H9 (cell line): ENCODE measurements at regions not wholly inside any gene's neighbourhood (a gene's known extent, or its start where the extent isn't known, plus 50 kb on each side); places are given as distances from the start of the nearest gene placed in this dataset.

Experiments
- DNase-seq: peaks from one replicate; pipeline ENCODE4 v3.0.0-alpha.2; 2017
- H2AFZ ChIP-seq: one replicate; pipeline ENCODE4 v1.6.1; 2013; ENCODE audit warnings: mild to moderate bottlenecking, low read length, control low read depth, moderate library complexity
- H2AK5ac ChIP-seq: 2 replicates; pipeline ENCODE4 v1.6.1; 2013; ENCODE audit warnings: low read length, control low read depth, mixed read lengths; ENCODE audit not compliant: insufficient read length
- H2BK120ac ChIP-seq: one replicate; pipeline ENCODE4 v1.6.1; 2013; ENCODE audit warnings: low read depth, mild to moderate bottlenecking, low read length, control low read depth, inconsistent platforms; ENCODE audit not compliant: poor library complexity, severe bottlenecking
- H2BK12ac ChIP-seq: 2 replicates; pipeline ENCODE4 v1.6.1; 2013; ENCODE audit warnings: low read length, control low read depth, mixed read lengths, low read depth; ENCODE audit not compliant: insufficient read length
- H2BK15ac ChIP-seq: 2 replicates; pipeline ENCODE4 v1.6.1; 2013; ENCODE audit warnings: low read depth, low read length, control low read depth
- H2BK20ac ChIP-seq: one replicate; pipeline ENCODE4 v1.6.1; 2013; ENCODE audit warnings: low read depth, mild to moderate bottlenecking, low read length, control low read depth, inconsistent platforms; ENCODE audit not compliant: poor library complexity, severe bottlenecking
- H2BK5ac ChIP-seq: 2 replicates; pipeline ENCODE4 v1.6.1; 2013; ENCODE audit warnings: low read length, control low read depth, mixed read lengths; ENCODE audit not compliant: insufficient read length
- H3K14ac ChIP-seq: 2 replicates; pipeline ENCODE4 v1.6.1; 2013; ENCODE audit warnings: low read length, control low read depth; ENCODE audit not compliant: insufficient read depth
- H3K18ac ChIP-seq: 2 replicates; pipeline ENCODE4 v1.6.1; 2013; ENCODE audit warnings: low read depth, mild to moderate bottlenecking, mixed read lengths, low read length, control low read depth; ENCODE audit not compliant: insufficient read length
- H3K23ac ChIP-seq: 2 replicates; pipeline ENCODE4 v1.6.1; 2013; ENCODE audit warnings: low read length, control low read depth, mixed read lengths, low read depth; ENCODE audit not compliant: insufficient read length
- H3K23me2 ChIP-seq: 2 replicates; pipeline ENCODE4 v1.6.1; 2013; ENCODE audit warnings: low read depth, mild to moderate bottlenecking, mixed read lengths, low read length, control low read depth; ENCODE audit not compliant: insufficient read length, poor library complexity, severe bottlenecking
- H3K27ac ChIP-seq: 2 replicates; pipeline ENCODE4 v1.5.1; 2013; ENCODE audit warnings: low read length, control low read depth, mixed read lengths, low read depth; ENCODE audit not compliant: insufficient read length
- H3K27me3 ChIP-seq: 2 replicates; pipeline ENCODE4 v1.6.1; 2013; ENCODE audit warnings: low read length, control low read depth, inconsistent platforms; ENCODE audit not compliant: insufficient read depth
- H3K4ac ChIP-seq: 2 replicates; pipeline ENCODE4 v1.6.1; 2013; ENCODE audit warnings: low read depth, mild to moderate bottlenecking, control low read depth, inconsistent platforms, low read length, moderate library complexity
- H3K4me1 ChIP-seq: 2 replicates; pipeline ENCODE4 v1.6.1; 2013; ENCODE audit warnings: low read length, control low read depth, inconsistent platforms; ENCODE audit not compliant: insufficient read depth
- H3K4me2 ChIP-seq: 2 replicates; pipeline ENCODE4 v1.6.1; 2013; ENCODE audit warnings: low read length, control low read depth, mixed read lengths; ENCODE audit not compliant: insufficient read length, insufficient read depth
- H3K56ac ChIP-seq: 2 replicates; pipeline ENCODE4 v1.6.1; 2013; ENCODE audit warnings: low read depth, mild to moderate bottlenecking, mixed read lengths, low read length, control low read depth; ENCODE audit not compliant: insufficient read length
- H3K79me1 ChIP-seq: 2 replicates; pipeline ENCODE4 v1.6.1; 2013; ENCODE audit warnings: low read depth, mild to moderate bottlenecking, moderate library complexity, low read length, control low read depth, inconsistent platforms; ENCODE audit not compliant: insufficient read depth, poor library complexity, severe bottlenecking
- H3K79me2 ChIP-seq: 2 replicates; pipeline ENCODE4 v1.6.1; 2013; ENCODE audit warnings: low read length, control low read depth, inconsistent platforms; ENCODE audit not compliant: insufficient read depth
- H3K9ac ChIP-seq: 2 replicates; pipeline ENCODE4 v1.6.1; 2013; ENCODE audit warnings: low read length, control low read depth, mixed read lengths; ENCODE audit not compliant: insufficient read length; ENCODE audit errors: extremely low read depth
- H3K9me3 ChIP-seq: one replicate; pipeline ENCODE4 v1.6.1; 2013; ENCODE audit warnings: low read depth, low read length, inconsistent platforms; ENCODE audit not compliant: control insufficient read depth
- H3T11ph ChIP-seq: one replicate; pipeline ENCODE4 v1.6.1; 2013; ENCODE audit warnings: mild to moderate bottlenecking, low read length, control low read depth, inconsistent platforms
- H4K20me1 ChIP-seq: one replicate; pipeline ENCODE4 v1.6.1; 2013; ENCODE audit not compliant: control insufficient read depth, insufficient read length, insufficient read depth
- H4K5ac ChIP-seq: 2 replicates; pipeline ENCODE4 v1.6.1; 2013; ENCODE audit warnings: low read depth, mild to moderate bottlenecking, mixed read lengths, low read length, control low read depth; ENCODE audit not compliant: insufficient read length
- H4K8ac ChIP-seq: replicated peaks from 2 replicates; pipeline ENCODE4 v1.6.1; 2013; ENCODE audit warnings: low read length, control low read depth, mixed read lengths, low read depth; ENCODE audit not compliant: insufficient read length
- H4K91ac ChIP-seq: 2 replicates; pipeline ENCODE4 v1.6.1; 2013; ENCODE audit warnings: low read depth, mild to moderate bottlenecking, moderate library complexity, mixed read lengths, low read length, control low read depth; ENCODE audit not compliant: insufficient read length
- H3K27ac Mint-ChIP-seq, 3 experiments: 2 replicates in 2 of 3; 3 replicates in 1 of 3; pipeline ENCODE4 v1.8.0; 2020 to 2021; ENCODE audit warnings: mixed read lengths in 3 of 3, mild to moderate bottlenecking in 1 of 3, moderate library complexity in 1 of 3
- H3K27me3 Mint-ChIP-seq: 2 replicates; pipeline ENCODE4 v1.8.0; 2021; ENCODE audit warnings: low read depth, mild to moderate bottlenecking, moderate library complexity, mixed read lengths
- H3K36me3 Mint-ChIP-seq, 3 experiments: 2 replicates in 2 of 3; 3 replicates in 1 of 3; pipeline ENCODE4 v1.8.0; 2020 to 2021; ENCODE audit warnings: low read depth in 3 of 3, mixed read lengths in 3 of 3; ENCODE audit not compliant: insufficient read depth in 1 of 3
- H3K4me1 Mint-ChIP-seq, 2 experiments: 2 replicates each; pipeline ENCODE4 v1.8.0; 2020; ENCODE audit warnings: mixed read lengths in 2 of 2
- H3K4me3 Mint-ChIP-seq, 2 experiments: 2 replicates in 1 of 2; 3 replicates in 1 of 2; pipeline ENCODE4 v1.8.0; 2020 to 2021; ENCODE audit warnings: mild to moderate bottlenecking in 2 of 2, mixed read lengths in 2 of 2, moderate library complexity in 1 of 2
- H3K9me3 Mint-ChIP-seq, 2 experiments: 2 replicates in 1 of 2; 3 replicates in 1 of 2; pipeline ENCODE4 v1.8.0; 2020; ENCODE audit warnings: mild to moderate bottlenecking in 2 of 2, mixed read lengths in 2 of 2, moderate library complexity in 1 of 2
- CTCF ChIP-seq: fragments of 200-600 bp; sonication (generic); conservative IDR thresholded peaks from 3 replicates; pipeline ENCODE4 v1.8.0; 2021; ENCODE audit warnings: antibody characterized with exemption, mild to moderate bottlenecking
- WGBS: extraction: QIAGEN DNeasy Blood & Tissue Kit; methylation state at CpG from one replicate; pipeline ENCODE4 v1.1.7; 2013; ENCODE audit warnings: missing lambda C conversion rate, low lambda C conversion rate, mixed read lengths; ENCODE audit not compliant: insufficient read length; ENCODE audit errors: extremely low coverage; 5-methylcytosine and 5-hydroxymethylcytosine counted together

GRCh38 chr10:80700252-80700651, 162.6 kb downstream of the SH2D4B start:
- H2BK15ac ChIP-seq: no peak overlapping the region
- Mint-ChIP-seq H3K4me1 (peaks cover 7 to 9% of the 10 kb centered on the region in 2 experiments; a peak in 2 of 4 replicates), H3K27ac (no peak overlapping the region; a peak in 1 of 7 replicates), H3K27me3 (no peaks in the 10 kb centered on the region), H3K9me3 (no peaks in the 10 kb centered on the region; a peak in 1 of 5 replicates), H3K4me3 (no peak overlapping the region), H3K36me3 (no peaks in the 10 kb centered on the region)
- no peak overlapping the region for H3K4me2 ChIP-seq
- no peak overlapping the region for H3K9ac ChIP-seq
- H2BK12ac ChIP-seq: no peak overlapping the region
- no peaks in the 10 kb centered on the region for H4K20me1 ChIP-seq
- H3K27me3 ChIP-seq: no peaks in the 10 kb centered on the region
- H2AFZ ChIP-seq: no peak overlapping the region
- H2AK5ac ChIP-seq: no peak overlapping the region
- H3K27ac ChIP-seq: no peak overlapping the region
- no peak overlapping the region for H3T11ph ChIP-seq
- H3K4ac ChIP-seq: no peak overlapping the region
- no peak overlapping the region for H4K8ac ChIP-seq
- H3K56ac ChIP-seq: no peak overlapping the region
- no peak for TF ChIP-seq CTCF
- H3K79me1 ChIP-seq: no peaks in the 10 kb centered on the region
- H3K14ac ChIP-seq: no peak overlapping the region
- H4K91ac ChIP-seq: no peak overlapping the region
- H3K79me2 ChIP-seq: no peaks in the 10 kb centered on the region
- H3K4me1 ChIP-seq: no peaks in the 10 kb centered on the region
- H4K5ac ChIP-seq: no peak overlapping the region
- no peak overlapping the region for H3K23ac ChIP-seq
- H3K18ac ChIP-seq: no peak overlapping the region
- no peak overlapping the region for H2BK5ac ChIP-seq
- no peak overlapping the region for H2BK120ac ChIP-seq
- no CpG with 5 or more reads among the region's 3 CpGs for WGBS
- H2BK20ac ChIP-seq: no peak overlapping the region
- no peaks in the 10 kb centered on the region for H3K9me3 ChIP-seq
- H3K23me2 ChIP-seq: no peaks in the 10 kb centered on the region
- no peak for DNase-seq
